ENCODE measurements at regions not wholly inside any gene's neighbourhood (a gene's known extent, or its start where the extent isn't known, plus 50 kb on each side); places are given as distances from the start of the nearest gene placed in this dataset.
A peak's percentile ranks its signal among the peaks of the same experiment; 100 is the strongest.
"Not testable (repeated sequence)": the region's sequence is repeated elsewhere in the genome, so short reads cannot be mapped to it uniquely, and the experiment has no call there.

- no peaks in the 10 kb centered on the region for H3K27me3 ChIP-seq (replicated peaks; ENCODE audit: control insufficient read depth, insufficient read depth, low read length)
- Mint-ChIP-seq H3K4me3 (ENCODE audit: unreplicated experiment) (no peak overlapping the region), H3K27me3 (ENCODE audit: insufficient read depth, unreplicated experiment) (no peaks in the 10 kb centered on the region), H3K9me3 (ENCODE audit: unreplicated experiment) (no peaks in the 10 kb centered on the region), H3K36me3 (ENCODE audit: insufficient read depth, unreplicated experiment) (no peaks in the 10 kb centered on the region), H3K4me1 (ENCODE audit: low read depth, unreplicated experiment) (no peaks in the 10 kb centered on the region), H3K27ac (ENCODE audit: unreplicated experiment) (no peak overlapping the region)
- no peak for TF ChIP-seq CTCF (IDR thresholded peaks at IDR 0.05; ENCODE audit: insufficient read depth in 1 of 2, low read depth in 1 of 2, low read length in 1 of 2, severe bottlenecking in 1 of 2, unreplicated experiment in 1 of 2)
- ChIA-PET POLR2A (no interaction called here), CTCF (no interaction called here)
- H3K4me3 ChIP-seq (ENCODE audit: low read depth, low read length): no peak overlapping the region
- DNase-seq: no peak
- H3K36me3 ChIP-seq (ENCODE audit: control insufficient read depth, insufficient read depth, low read length): no peaks in the 10 kb centered on the region
- intact Hi-C loops (cut with micrococcal nuclease; ENCODE audit: unreplicated experiment): no loop called here
- no TSS peak for BruUV-seq (replicated peaks)
- no peaks in the 10 kb centered on the region for H3K9me3 ChIP-seq
- no peaks in the 10 kb centered on the region for H3K4me1 ChIP-seq
These were observed 947.1 kb upstream of the HS3ST1 start for GRCh38 chr4:12375805-12376204.

- DNase-seq; H3K4me1 ChIP-seq; BruUV-seq (replicated peaks); H3K4me3 ChIP-seq (ENCODE audit: low read depth, low read length); H3K4me1 Mint-ChIP-seq (ENCODE audit: low read depth, unreplicated experiment); H3K4me3 Mint-ChIP-seq (ENCODE audit: unreplicated experiment); H3K27me3 Mint-ChIP-seq (ENCODE audit: insufficient read depth, unreplicated experiment); H3K27ac Mint-ChIP-seq (ENCODE audit: unreplicated experiment); H3K9me3 Mint-ChIP-seq (ENCODE audit: unreplicated experiment); CTCF ChIA-PET; intact Hi-C loops (cut with micrococcal nuclease; ENCODE audit: unreplicated experiment); H3K27me3 ChIP-seq (replicated peaks; ENCODE audit: control insufficient read depth, insufficient read depth, low read length); POLR2A ChIA-PET; H3K36me3 Mint-ChIP-seq (ENCODE audit: insufficient read depth, unreplicated experiment); H3K9me3 ChIP-seq; H3K36me3 ChIP-seq (ENCODE audit: control insufficient read depth, insufficient read depth, low read length): not testable (repeated sequence)
These were observed 937.2 kb upstream of the HS3ST1 start for GRCh38 chr4:12365869-12366268.

GRCh38 chr4:12360391-12360790 lies 931.7 kb upstream of the HS3ST1 start:
- Mint-ChIP-seq H3K36me3 (ENCODE audit: insufficient read depth, unreplicated experiment) (no peaks in the 10 kb centered on the region), H3K27me3 (ENCODE audit: insufficient read depth, unreplicated experiment) (peaks cover 9% of the 10 kb centered on the region), H3K4me1 (ENCODE audit: low read depth, unreplicated experiment) (no peaks in the 10 kb centered on the region), H3K27ac (ENCODE audit: unreplicated experiment) (no peak overlapping the region), H3K9me3 (ENCODE audit: unreplicated experiment) (no peaks in the 10 kb centered on the region), H3K4me3 (ENCODE audit: unreplicated experiment) (no peak overlapping the region)
- H3K9me3 ChIP-seq: no peaks in the 10 kb centered on the region
- no peak for DNase-seq
- POLR2A ChIA-PET: no interaction called here
- TF ChIP-seq CTCF (IDR thresholded peaks at IDR 0.05; ENCODE audit: insufficient read depth in 1 of 2, low read depth in 1 of 2, low read length in 1 of 2, severe bottlenecking in 1 of 2, unreplicated experiment in 1 of 2): no peak
- CTCF ChIA-PET: no interaction called here
- no peaks in the 10 kb centered on the region for H3K27me3 ChIP-seq (replicated peaks; ENCODE audit: control insufficient read depth, insufficient read depth, low read length)
- no TSS peak for BruUV-seq (replicated peaks)
- H3K4me3 ChIP-seq (ENCODE audit: low read depth, low read length): no peak overlapping the region
- intact Hi-C loops (cut with micrococcal nuclease; ENCODE audit: unreplicated experiment): no loop called here
- H3K36me3 ChIP-seq (ENCODE audit: control insufficient read depth, insufficient read depth, low read length): no peaks in the 10 kb centered on the region
- no peaks in the 10 kb centered on the region for H3K4me1 ChIP-seq

GRCh38 chr4:12359420-12359819 lies 930.7 kb upstream of the HS3ST1 start:
- no peaks in the 10 kb centered on the region for H3K36me3 ChIP-seq (ENCODE audit: control insufficient read depth, insufficient read depth, low read length)
- no peaks in the 10 kb centered on the region for H3K9me3 ChIP-seq
- no peak overlapping the region for H3K4me3 Mint-ChIP-seq (ENCODE audit: unreplicated experiment)
- peak in 1 of 2 experiments; percentile 19 for TF ChIP-seq CTCF (IDR thresholded peaks at IDR 0.05; ENCODE audit: insufficient read depth in 1 of 2, low read depth in 1 of 2, low read length in 1 of 2, severe bottlenecking in 1 of 2, unreplicated experiment in 1 of 2)
- CTCF ChIA-PET: no interaction called here
- no peaks in the 10 kb centered on the region for H3K27me3 ChIP-seq (replicated peaks; ENCODE audit: control insufficient read depth, insufficient read depth, low read length)
- peaks cover 3% of the 10 kb centered on the region for H3K27me3 Mint-ChIP-seq (ENCODE audit: insufficient read depth, unreplicated experiment)
- no peak overlapping the region for H3K4me3 ChIP-seq (ENCODE audit: low read depth, low read length)
- intact Hi-C loops (cut with micrococcal nuclease; ENCODE audit: unreplicated experiment): no loop called here
- no TSS peak for BruUV-seq (replicated peaks)
- no peaks in the 10 kb centered on the region for H3K4me1 Mint-ChIP-seq (ENCODE audit: low read depth, unreplicated experiment)
- H3K36me3 Mint-ChIP-seq (ENCODE audit: insufficient read depth, unreplicated experiment): no peaks in the 10 kb centered on the region
- H3K4me1 ChIP-seq: no peaks in the 10 kb centered on the region
- no peak overlapping the region for H3K27ac Mint-ChIP-seq (ENCODE audit: unreplicated experiment)
- no peaks in the 10 kb centered on the region for H3K9me3 Mint-ChIP-seq (ENCODE audit: unreplicated experiment)
- POLR2A ChIA-PET: no interaction called here
- no peak for DNase-seq

- CTCF ChIA-PET; BruUV-seq (replicated peaks); DNase-seq; H3K4me1 Mint-ChIP-seq (ENCODE audit: low read depth, unreplicated experiment); H3K4me1 ChIP-seq; H3K4me3 ChIP-seq (ENCODE audit: low read depth, low read length); POLR2A ChIA-PET; H3K9me3 Mint-ChIP-seq (ENCODE audit: unreplicated experiment); H3K36me3 ChIP-seq (ENCODE audit: control insufficient read depth, insufficient read depth, low read length); H3K36me3 Mint-ChIP-seq (ENCODE audit: insufficient read depth, unreplicated experiment); H3K9me3 ChIP-seq; H3K27ac Mint-ChIP-seq (ENCODE audit: unreplicated experiment); intact Hi-C loops (cut with micrococcal nuclease; ENCODE audit: unreplicated experiment); H3K27me3 ChIP-seq (replicated peaks; ENCODE audit: control insufficient read depth, insufficient read depth, low read length); H3K4me3 Mint-ChIP-seq (ENCODE audit: unreplicated experiment); H3K27me3 Mint-ChIP-seq (ENCODE audit: insufficient read depth, unreplicated experiment): not testable (repeated sequence)
These were observed 904.4 kb upstream of the HS3ST1 start for GRCh38 chr4:12333083-12333482.

Measured in Caco-2 (cell line).